SK-N-SH (cell line): ENCODE measurements at regions not wholly inside any gene's neighbourhood (a gene's known extent, or its start where the extent isn't known, plus 50 kb on each side); places are given as distances from the start of the nearest gene placed in this dataset.

Experiments used
- CTCF ChIA-PET: fragments of 300-600, 350-600 bp; formaldehyde crosslinking; extraction: SDS; loops from one replicate; lab custom pipeline; 2021; lab: Yijun Ruan, JAX
- POLR2A ChIA-PET: fragments of 350-600 bp; sonication (Branson Sonifier 250); formaldehyde crosslinking; extraction: SDS; loops from one replicate; lab custom pipeline; 2020; ENCODE audit warnings: antibody characterized with exemption, inconsistent platforms; lab: Yijun Ruan, JAX
- DNase-seq: peaks from one replicate; pipeline ENCODE4 v3.0.0; 2012
- H2AFZ ChIP-seq: fragments of 200-600 bp; sonication (generic); 2 replicates; pipeline ENCODE4 v1.8.1; 2016; ENCODE audit warnings: antibody characterized with exemption, mild to moderate bottlenecking, low read depth
- H3F3A ChIP-seq: fragments of 200-600 bp; sonication (generic); replicated peaks from 2 replicates; pipeline ENCODE3; 2016; ENCODE audit warnings: antibody characterized with exemption, mild to moderate bottlenecking; ENCODE audit not compliant: insufficient read depth
- H3K27ac ChIP-seq, 2 experiments: fragments of 200-500 bp in 1 of 2; fragments of 200-600 bp in 1 of 2; sonication (Bioruptor generic) in 1 of 2; sonication (generic), shearing (Covaris generic) in 1 of 2; 2 replicates each; pipeline versions ENCODE4 v1.5.1 to v1.6.1; 2014 to 2016; ENCODE audit warnings: low read depth in 2 of 2, inconsistent platforms in 1 of 2, low read length in 1 of 2, mild to moderate bottlenecking in 1 of 2, mixed read lengths in 1 of 2
- H3K27me3 ChIP-seq: fragments of 200-600 bp; sonication (generic), shearing (Covaris generic); 2 replicates; pipeline ENCODE4 v1.6.1; 2016; ENCODE audit warnings: mixed run types; ENCODE audit not compliant: insufficient read depth
- H3K36me3 ChIP-seq, 2 experiments: fragments of 200-500 bp in 1 of 2; fragments of 200-600 bp in 1 of 2; sonication (Bioruptor generic) in 1 of 2; sonication (generic) in 1 of 2; replicated peaks in 1 of 2; 2 replicates each; pipeline versions ENCODE3 to v1.5.1; 2014 to 2016; ENCODE audit warnings: low read length in 1 of 2, mild to moderate bottlenecking in 1 of 2; ENCODE audit not compliant: insufficient read depth in 2 of 2, control insufficient read depth in 1 of 2
- H3K4me1 ChIP-seq, 2 experiments: fragments of 200-500 bp in 1 of 2; fragments of 200-600 bp in 1 of 2; sonication (Bioruptor generic) in 1 of 2; sonication (generic), shearing (Covaris generic) in 1 of 2; 2 replicates each; pipeline versions ENCODE4 v1.5.1 to v1.6.1; 2014 to 2016; ENCODE audit warnings: low read depth in 1 of 2, low read length in 1 of 2, mixed run types in 1 of 2; ENCODE audit not compliant: insufficient read depth in 2 of 2, control insufficient read depth in 1 of 2
- H3K4me2 ChIP-seq: fragments of 200-600 bp; sonication (generic), shearing (Covaris generic); 2 replicates; pipeline ENCODE4 v1.6.1; 2017; ENCODE audit warnings: mixed run types
- H3K4me3 ChIP-seq, 2 experiments: fragments of 200-500 bp in 1 of 2; fragments of 200-600 bp in 1 of 2; sonication (Bioruptor generic) in 1 of 2; sonication (generic), shearing (Covaris generic) in 1 of 2; 2 replicates each; pipeline versions ENCODE4 v1.5.1 to v1.8.1; 2014 to 2016; ENCODE audit warnings: low read depth in 2 of 2, inconsistent platforms in 1 of 2, low read length in 1 of 2, mild to moderate bottlenecking in 1 of 2, mixed read lengths in 1 of 2, moderate library complexity in 1 of 2
- H3K79me2 ChIP-seq: fragments of 200-600 bp; sonication (generic); 2 replicates; pipeline ENCODE4 v1.8.1; 2017; ENCODE audit warnings: mild to moderate bottlenecking; ENCODE audit not compliant: insufficient read depth
- H3K9ac ChIP-seq: fragments of 200-600 bp; sonication (generic); 2 replicates; pipeline ENCODE4 v1.6.1; 2017; ENCODE audit warnings: mixed run types
- H3K9me2 ChIP-seq: fragments of 200-600 bp; sonication (generic); 2 replicates; pipeline ENCODE4 v1.6.1; 2017; ENCODE audit warnings: mixed run types
- H3K9me3 ChIP-seq: fragments of 200-600 bp; sonication (generic); 2 replicates; pipeline ENCODE4 v1.6.1; 2017; ENCODE audit warnings: mixed run types, mild to moderate bottlenecking, moderate library complexity
- H4K20me1 ChIP-seq: fragments of 200-600 bp; sonication (generic); 2 replicates; pipeline ENCODE4 v1.6.1; 2017; ENCODE audit warnings: mild to moderate bottlenecking, mixed run types; ENCODE audit not compliant: insufficient read depth
- CTCF ChIP-seq: fragments of 200-600 bp; sonication (generic); IDR thresholded peaks from 2 replicates; pipeline ENCODE4 v1.6.1; 2017; ENCODE audit warnings: antibody characterized with exemption, mild to moderate bottlenecking, moderate library complexity
- ELF1 ChIP-seq: IDR thresholded peaks from 2 replicates; pipeline ENCODE4 v1.4.0; 2012
- EZH2phosphoT487 ChIP-seq: fragments of 200-600 bp; sonication (generic); IDR thresholded peaks from 2 replicates; pipeline ENCODE4 v1.6.1; 2017; ENCODE audit warnings: low read depth, mixed run types, mild to moderate bottlenecking, antibody characterized with exemption, moderate library complexity, borderline replicate concordance
- FOXJ3 ChIP-seq: sonication (generic); formaldehyde crosslinking; IDR thresholded peaks from 2 replicates; pipeline ENCODE4 v1.5.1; 2020; ENCODE audit warnings: mild to moderate bottlenecking, missing genetic modification reagents
- FOXM1 ChIP-seq: IDR thresholded peaks from 2 replicates; pipeline ENCODE4 v1.4.0; 2012; ENCODE audit warnings: low read depth, mild to moderate bottlenecking
- GABPA ChIP-seq: IDR thresholded peaks from 2 replicates; pipeline ENCODE4 v1.4.0; 2012; ENCODE audit warnings: low read depth, mild to moderate bottlenecking
- MEF2A ChIP-seq: IDR thresholded peaks from 2 replicates; pipeline ENCODE4 v1.4.0; 2012; ENCODE audit warnings: low read depth, borderline replicate concordance
- MXI1 ChIP-seq: IDR thresholded peaks from 2 replicates; pipeline ENCODE4 v1.6.1; 2012; ENCODE audit warnings: mild to moderate bottlenecking, low read depth, low read length, improper control_type of control experiment
- NRF1 ChIP-seq: IDR thresholded peaks from 2 replicates; pipeline ENCODE4 v1.6.1; 2012; ENCODE audit warnings: low read depth, mild to moderate bottlenecking, low read length
- PBX3 ChIP-seq: IDR thresholded peaks from 2 replicates; pipeline ENCODE4; 2012
- POLR2AphosphoS5 ChIP-seq: IDR thresholded peaks from 2 replicates; pipeline ENCODE4 v1.6.1; 2012; ENCODE audit warnings: low read depth, low read length
- RAD21 ChIP-seq: IDR thresholded peaks from 2 replicates; pipeline ENCODE4 v1.6.1; 2012; ENCODE audit warnings: mild to moderate bottlenecking, low read length
- RCOR1 ChIP-seq: fragments of 150-350 bp; IDR thresholded peaks from 2 replicates; pipeline ENCODE4 v1.6.1; 2017; ENCODE audit warnings: antibody characterized with exemption, low read length
- RXRA ChIP-seq: IDR thresholded peaks from 2 replicates; pipeline ENCODE4 v1.4.0; 2012; ENCODE audit warnings: low read depth, mild to moderate bottlenecking, borderline replicate concordance
- SMC3 ChIP-seq: IDR thresholded peaks from 2 replicates; pipeline ENCODE4 v1.6.1; 2012; ENCODE audit warnings: low read depth, low read length, improper control_type of control experiment
- TAF1 ChIP-seq: IDR thresholded peaks from 2 replicates; pipeline ENCODE4 v1.6.1; 2012; ENCODE audit warnings: low read depth, mild to moderate bottlenecking, low read length, moderate library complexity, borderline replicate concordance
- TEAD4 ChIP-seq: IDR thresholded peaks from 2 replicates; pipeline ENCODE4 v1.4.0; 2012; ENCODE audit warnings: mild to moderate bottlenecking, borderline replicate concordance; ENCODE audit not compliant: insufficient read depth
- USF2 ChIP-seq: fragments of 150-350 bp; IDR thresholded peaks from 2 replicates; pipeline ENCODE4 v1.6.1; 2017; ENCODE audit warnings: antibody characterized with exemption, low read length, low read depth, borderline replicate concordance
- YY1 ChIP-seq: IDR thresholded peaks from 2 replicates; pipeline ENCODE4 v1.4.0; 2012; ENCODE audit warnings: low read depth, mild to moderate bottlenecking
- ZBTB33 ChIP-seq: IDR thresholded peaks from 2 replicates; pipeline ENCODE4 v1.4.0; 2012; ENCODE audit warnings: low read depth, borderline replicate concordance
- WGBS: methylation state at CpG from one replicate; pipeline ENCODE4 v1.1.6; 2017; ENCODE audit warnings: low lambda C conversion rate; 5-methylcytosine and 5-hydroxymethylcytosine counted together
- TF ChIP-seq, protein P1 (sequence below): IDR thresholded peaks from 2 replicates; pipeline ENCODE4 v1.4.0; 2012; ENCODE audit warnings: low read depth, borderline replicate concordance

- TF ChIP-seq FOXM1 (no peak), MXI1 (no peak), SMC3 (no peak), CTCF (no peak), GABPA (no peak), USF2 (no peak), TEAD4 (no peak), TAF1 (no peak)
- CTCF ChIA-PET, result no interaction called here
Measured at GRCh38 chr1:177526201-177526600, 355.4 kb downstream of the BRINP2 start.

DNA sequence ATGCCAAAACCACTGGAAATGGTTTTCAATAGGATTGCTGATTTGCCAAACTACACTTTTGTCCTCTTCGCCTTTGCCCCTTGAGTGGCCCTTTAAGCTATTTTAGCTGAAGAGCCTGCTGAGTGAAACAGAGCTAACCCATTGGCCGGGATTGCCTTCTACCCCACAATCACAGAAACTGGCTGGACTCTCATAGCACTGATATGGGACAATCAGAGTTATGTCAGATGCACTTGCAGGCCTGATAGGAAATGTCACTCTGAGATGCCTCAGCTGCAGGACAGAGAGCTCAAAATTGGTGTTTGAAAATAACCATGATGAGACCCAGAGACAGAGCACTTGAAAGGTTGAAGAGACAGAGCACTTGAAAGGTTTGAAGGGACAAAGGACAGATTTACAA is 354.4 kb downstream of the BRINP2 start:
- Histone ChIP-seq H3K27ac (no peak overlapping the region), H3K27me3 (no peaks in the 10 kb centered on the region), H3K9me3 (no peaks in the 10 kb centered on the region), H3K79me2 (no peaks in the 10 kb centered on the region), H3K4me3 (no peak overlapping the region), H3K36me3 (no peaks in the 10 kb centered on the region), H3F3A (no peaks in the 10 kb centered on the region), H3K4me2 (no peak overlapping the region), H3K9ac (no peak overlapping the region), H4K20me1 (no peaks in the 10 kb centered on the region), H3K4me1 (no peaks in the 10 kb centered on the region), H3K9me2 (no peaks in the 10 kb centered on the region), H2AFZ (no peak overlapping the region)
- ChIA-PET POLR2A (no interaction called here), CTCF (no interaction called here)
- 9% methylated on average over 1 of the region's 2 CpGs for WGBS
- no peak for DNase-seq
- TF ChIP-seq, protein P1, sequence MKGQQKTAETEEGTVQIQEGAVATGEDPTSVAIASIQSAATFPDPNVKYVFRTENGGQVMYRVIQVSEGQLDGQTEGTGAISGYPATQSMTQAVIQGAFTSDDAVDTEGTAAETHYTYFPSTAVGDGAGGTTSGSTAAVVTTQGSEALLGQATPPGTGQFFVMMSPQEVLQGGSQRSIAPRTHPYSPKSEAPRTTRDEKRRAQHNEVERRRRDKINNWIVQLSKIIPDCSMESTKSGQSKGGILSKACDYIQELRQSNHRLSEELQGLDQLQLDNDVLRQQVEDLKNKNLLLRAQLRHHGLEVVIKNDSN, result no peak
- TF ChIP-seq ELF1 (no peak), RCOR1 (no peak), RAD21 (no peak), PBX3 (no peak), FOXJ3 (CRISPR knock-in tag) (no peak), RXRA (no peak), ZBTB33 (no peak), EZH2phosphoT487 (no peak), TAF1 (no peak), MEF2A (no peak), NRF1 (no peak), POLR2AphosphoS5 (no peak), YY1 (no peak)

More at GRCh38 chr1:177526201-177526600, 355.4 kb downstream of the BRINP2 start:
- Histone ChIP-seq H3F3A (no peaks in the 10 kb centered on the region), H3K4me1 (no peaks in the 10 kb centered on the region), H3K79me2 (no peaks in the 10 kb centered on the region), H2AFZ (no peak overlapping the region), H3K4me2 (no peak overlapping the region), H3K9me3 (peaks cover 2% of the 10 kb centered on the region; the same call in 1 of the 2 replicates), H3K27me3 (no peaks in the 10 kb centered on the region), H3K4me3 (no peak overlapping the region), H3K9me2 (no peaks in the 10 kb centered on the region), H3K27ac (no peak overlapping the region), H3K36me3 (no peaks in the 10 kb centered on the region), H4K20me1 (no peaks in the 10 kb centered on the region), H3K9ac (no peak overlapping the region)
- no peak for DNase-seq
- WGBS, result 23% methylated on average over 1 of the region's 1 CpG
- POLR2A ChIA-PET, result no interaction called here
